Left ventricle myocardium inferior (tissue), 1 donor: ENCODE measurements at regions not wholly inside any gene's neighbourhood (a gene's known extent, or its start where the extent isn't known, plus 50 kb on each side); places are given as distances from the start of the nearest gene placed in this dataset.

Source experiments
- DNase-seq: peaks from one replicate; pipeline ENCODE4 v3.0.0-alpha.2; 2020
- H3K27ac ChIP-seq: fragments of 200-600 bp; replicated peaks from 2 replicates; pipeline ENCODE4 v1.8.0; 2021
- H3K27me3 ChIP-seq: fragments of 200-600 bp; 2 replicates; pipeline ENCODE4 v1.8.0; 2021; ENCODE audit warnings: low read depth
- H3K36me3 ChIP-seq: fragments of 200-600 bp; 2 replicates; pipeline ENCODE4 v1.8.0; 2021
- H3K4me1 ChIP-seq: fragments of 200-600 bp; 2 replicates; pipeline ENCODE4 v1.8.0; 2021
- H3K4me3 ChIP-seq: fragments of 200-600 bp; 2 replicates; pipeline ENCODE4 v1.8.0; 2021; ENCODE audit warnings: mild to moderate bottlenecking, moderate library complexity
- H3K9me3 ChIP-seq: fragments of 200-600 bp; replicated peaks from 2 replicates; pipeline ENCODE4 v1.8.0; 2021
- CTCF ChIP-seq: fragments of 200-600 bp; IDR thresholded peaks from 2 replicates; pipeline ENCODE4 v1.8.0; 2021; ENCODE audit warnings: antibody characterized with exemption, mild to moderate bottlenecking, borderline replicate concordance
- intact Hi-C: fragments of 100-400 bp; cut with micrococcal nuclease; formaldehyde crosslinking; loops from one replicate; pipeline ENCODE4 v1.11.0; 2022
- donor health status: DM: no; HTN: yes; CAD: no; lungs with severe emphysema.

GRCh38 chr6:44675449-44675848 lies 287.9 kb downstream of the CDC5L start:
- Histone ChIP-seq H3K27me3 (peaks cover 72% of the 10 kb centered on the region), H3K4me3 (no peak overlapping the region), H3K4me1 (no peaks in the 10 kb centered on the region), H3K9me3 (no peaks in the 10 kb centered on the region), H3K36me3 (no peaks in the 10 kb centered on the region), H3K27ac (no peak overlapping the region)
- no peak for TF ChIP-seq CTCF
- intact Hi-C loops = no loop called here
- DNase-seq = no peak

- intact Hi-C loops = no loop called here
- Histone ChIP-seq H3K9me3 (no peaks in the 10 kb centered on the region), H3K27ac (no peak overlapping the region), H3K36me3 (no peaks in the 10 kb centered on the region), H3K27me3 (peaks cover 64% of the 10 kb centered on the region), H3K4me1 (no peaks in the 10 kb centered on the region), H3K4me3 (no peak overlapping the region)
- no peak for TF ChIP-seq CTCF
- DNase-seq = no peak
These were observed 288.8 kb downstream of the CDC5L start for GRCh38 chr6:44676246-44676790.

DNA sequence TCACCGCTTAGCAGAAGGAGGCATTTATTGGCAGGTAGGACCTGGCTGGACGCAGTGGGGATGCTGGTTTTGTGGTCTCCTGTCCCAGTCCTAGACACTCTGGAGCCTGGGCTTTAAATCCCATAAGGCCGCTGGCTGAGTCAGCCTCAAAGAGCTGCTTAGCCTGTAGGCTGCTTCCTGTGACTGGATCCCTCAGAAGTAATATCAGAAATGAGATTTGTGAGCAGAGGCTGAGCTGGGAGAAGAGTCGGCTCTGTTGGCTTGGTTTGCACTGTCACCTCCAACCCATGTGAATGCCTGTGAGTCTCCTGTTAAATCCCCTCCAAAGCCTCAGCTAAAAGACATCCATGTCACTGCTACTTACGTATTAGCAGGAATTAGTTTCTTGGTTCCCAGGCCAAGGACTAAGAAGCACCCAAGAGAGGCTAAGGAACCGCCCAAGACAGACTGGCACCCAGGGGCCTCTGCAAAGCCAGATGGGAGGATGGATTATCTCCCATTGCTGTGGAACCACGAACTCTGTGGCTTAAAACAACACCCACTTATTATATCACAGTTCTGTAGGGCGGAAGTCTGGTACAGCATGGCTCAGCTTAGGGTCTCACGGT lies 289.4 kb downstream of the CDC5L start:
- DNase-seq = no peak
- Histone ChIP-seq H3K36me3 (no peaks in the 10 kb centered on the region), H3K9me3 (no peaks in the 10 kb centered on the region), H3K27ac (no peak overlapping the region), H3K27me3 (peaks cover 58% of the 10 kb centered on the region), H3K4me3 (no peak overlapping the region), H3K4me1 (no peaks in the 10 kb centered on the region)
- TF ChIP-seq CTCF = no peak
- intact Hi-C loops = no loop called here

- H3K36me3 ChIP-seq = no peaks in the 10 kb centered on the region
- H3K4me1 ChIP-seq = no peaks in the 10 kb centered on the region
- DNase-seq = no peak
- no peak for TF ChIP-seq CTCF
- H3K9me3 ChIP-seq = no peaks in the 10 kb centered on the region
- no peak overlapping the region for H3K27ac ChIP-seq
- peaks cover 43% of the 10 kb centered on the region for H3K27me3 ChIP-seq
- intact Hi-C loops = no loop called here
- H3K4me3 ChIP-seq = no peak overlapping the region
These were observed 290.9 kb downstream of the CDC5L start for GRCh38 chr6:44678252-44678935.

DNA sequence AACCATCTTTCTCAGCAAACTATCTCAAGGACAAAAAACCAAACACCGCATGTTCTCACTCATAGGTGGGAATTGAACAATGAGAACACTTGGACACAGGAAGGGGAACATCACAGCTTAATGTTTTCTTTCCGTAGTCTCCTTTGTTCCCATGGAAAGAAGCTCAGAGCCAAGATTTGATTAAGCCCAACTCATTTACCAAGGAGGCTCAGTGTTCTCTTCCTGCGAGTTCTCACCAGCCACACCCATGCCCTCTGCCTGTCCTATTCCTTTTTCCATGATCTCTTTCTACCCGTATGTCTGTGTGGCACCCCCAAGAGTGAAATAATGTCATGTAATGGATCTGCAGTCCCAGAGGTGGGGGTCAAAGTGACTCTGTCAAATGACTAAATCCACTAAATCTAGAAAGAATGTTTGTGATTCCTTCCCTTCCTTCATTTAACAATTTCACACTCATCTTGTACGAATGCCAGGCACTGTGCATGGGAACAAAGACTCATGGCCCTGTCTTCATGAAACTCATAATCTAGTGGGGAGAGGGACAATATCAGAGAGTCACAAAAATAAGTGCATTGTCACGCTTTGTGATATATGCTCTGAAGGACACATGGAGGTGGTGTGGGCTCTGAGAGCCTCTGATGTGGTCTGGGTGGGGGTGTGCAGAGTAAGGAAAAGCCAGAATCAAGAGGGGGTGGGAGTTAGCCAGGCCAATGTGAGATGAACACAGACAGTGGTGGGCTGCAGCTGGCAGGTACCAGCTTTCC lies 292.1 kb downstream of the CDC5L start:
- Histone ChIP-seq H3K27ac (no peak overlapping the region), H3K27me3 (peaks cover 32% of the 10 kb centered on the region), H3K36me3 (no peaks in the 10 kb centered on the region), H3K4me3 (no peak overlapping the region), H3K9me3 (no peaks in the 10 kb centered on the region), H3K4me1 (no peaks in the 10 kb centered on the region)
- no peak for TF ChIP-seq CTCF
- no peak for DNase-seq
- intact Hi-C loops = no loop called here
